Subcutaneous abdominal adipose tissue (tissue), 5 donors: ENCODE measurements at regions not wholly inside any gene's neighbourhood (a gene's known extent, or its start where the extent isn't known, plus 50 kb on each side); places are given as distances from the start of the nearest gene placed in this dataset.

Source experiments
- H3K27ac ChIP-seq: one replicate; pipeline ENCODE4 v1.7.0; 2013; ENCODE audit warnings: low read depth, mild to moderate bottlenecking, inconsistent platforms, low read length, moderate library complexity
- H3K27me3 ChIP-seq, 5 donors: one replicate each; pipeline ENCODE4 v1.7.0; 2013; ENCODE audit warnings: low read length in 5 of 5, inconsistent platforms in 1 of 5; ENCODE audit not compliant: control insufficient read depth in 5 of 5, insufficient read depth in 4 of 5
- H3K36me3 ChIP-seq, 5 donors: one replicate each; pipeline ENCODE4 v1.7.0; 2013; ENCODE audit warnings: low read length in 5 of 5; ENCODE audit not compliant: control insufficient read depth in 5 of 5, insufficient read depth in 5 of 5
- H3K4me1 ChIP-seq, 5 donors: one replicate each; pipeline ENCODE4 v1.7.0; 2013; ENCODE audit warnings: low read length in 5 of 5, mild to moderate bottlenecking in 3 of 5, moderate library complexity in 1 of 5; ENCODE audit not compliant: control insufficient read depth in 5 of 5, insufficient read depth in 5 of 5
- H3K4me3 ChIP-seq, 5 donors: one replicate each; pipeline ENCODE4 v1.7.0; 2013; ENCODE audit warnings: low read length in 5 of 5, low read depth in 1 of 5
- H3K9ac ChIP-seq, 5 donors: one replicate each; pipeline ENCODE4 v1.7.0; 2013; ENCODE audit warnings: low read length in 5 of 5, mild to moderate bottlenecking in 4 of 5, moderate library complexity in 3 of 5
- H3K9me3 ChIP-seq, 5 donors: one replicate each; pipeline ENCODE4 v1.7.0; 2013; ENCODE audit warnings: low read length in 5 of 5; ENCODE audit not compliant: control insufficient read depth in 5 of 5
- donor health status: healthy.
- donor health status: healthy.
- donor health status: healthy.
- donor health status: healthy.
- donor health status: healthy.

DNA sequence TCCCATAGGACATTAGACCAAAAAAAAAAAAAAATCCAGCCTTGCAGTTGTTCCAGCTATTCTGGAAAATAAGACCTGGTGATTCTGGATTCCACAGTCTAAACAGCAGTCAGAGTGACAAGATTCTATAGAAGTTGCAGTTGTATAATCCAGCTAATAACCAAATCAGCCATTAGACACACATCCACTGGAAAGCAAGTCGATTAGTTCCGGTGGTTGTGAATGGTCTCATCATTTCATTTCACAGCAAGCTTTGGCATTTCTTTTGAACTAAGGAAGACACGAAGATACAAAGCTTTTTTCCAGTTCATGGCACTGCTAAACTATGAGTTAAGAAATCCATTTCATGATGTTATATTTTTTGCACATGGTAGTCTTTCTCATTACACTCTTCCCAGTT, 54.4 kb upstream of the FAM89A start:
- no peak overlapping the region for H3K9ac ChIP-seq
- peaks cover 4 to 13% (median 5%) of the 10 kb centered on the region in 5 donors for H3K4me1 ChIP-seq
- H3K9me3 ChIP-seq: peaks cover 0 to 2% (median 0%) of the 10 kb centered on the region in 5 donors
- no peak overlapping the region for H3K27ac ChIP-seq
- peaks cover 0 to 4% (median 0%) of the 10 kb centered on the region in 5 donors for H3K27me3 ChIP-seq
- no peak overlapping the region for H3K4me3 ChIP-seq
- H3K36me3 ChIP-seq: no peaks in the 10 kb centered on the region

DNA sequence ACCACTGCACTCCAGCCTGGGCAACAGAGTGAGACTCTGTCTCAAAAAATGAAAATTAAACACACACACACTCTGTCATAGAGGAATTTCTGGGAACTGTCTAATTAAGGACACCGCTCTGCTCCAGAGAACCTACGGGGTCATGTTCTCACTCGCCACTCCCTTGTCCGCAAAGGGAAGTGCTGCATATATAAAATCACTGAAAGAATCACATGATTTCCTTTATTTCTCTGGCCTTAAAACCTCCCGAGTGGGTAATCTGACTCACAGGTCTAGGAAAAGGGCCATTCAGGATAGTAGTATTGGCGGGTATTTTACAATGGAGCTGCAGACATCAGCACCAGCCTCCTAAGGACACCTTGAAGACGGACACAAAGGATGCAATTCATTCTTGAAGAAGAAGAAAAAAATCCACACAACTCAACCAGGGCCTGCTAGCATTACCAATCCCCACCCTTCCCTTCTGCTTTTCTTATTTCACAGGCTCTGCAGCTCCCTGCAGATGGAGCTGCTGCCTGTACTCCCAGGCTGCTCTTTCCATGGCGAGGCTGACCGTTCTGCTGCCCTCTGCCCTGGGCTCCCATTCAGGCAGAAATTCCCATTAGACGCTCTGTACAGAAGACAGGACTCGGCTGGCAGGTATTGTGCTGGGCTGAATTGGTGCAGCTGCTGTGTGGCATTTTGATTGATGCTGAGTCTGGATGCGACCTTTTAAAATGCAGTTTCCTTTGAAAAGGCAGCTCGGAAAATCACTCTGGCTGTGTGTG, 53.3 kb upstream of the FAM89A start:
- peaks cover 0 to 2% (median 0%) of the 10 kb centered on the region in 5 donors for H3K9me3 ChIP-seq
- H3K36me3 ChIP-seq: no peaks in the 10 kb centered on the region
- peaks cover 0 to 4% (median 0%) of the 10 kb centered on the region in 5 donors for H3K27me3 ChIP-seq
- H3K4me3 ChIP-seq: peak overlapping the region in 1 of 5 donors; percentile 7
- no peak overlapping the region for H3K27ac ChIP-seq
- no peak overlapping the region for H3K9ac ChIP-seq
- peaks cover 4 to 13% (median 5%) of the 10 kb centered on the region in 5 donors for H3K4me1 ChIP-seq

DNA sequence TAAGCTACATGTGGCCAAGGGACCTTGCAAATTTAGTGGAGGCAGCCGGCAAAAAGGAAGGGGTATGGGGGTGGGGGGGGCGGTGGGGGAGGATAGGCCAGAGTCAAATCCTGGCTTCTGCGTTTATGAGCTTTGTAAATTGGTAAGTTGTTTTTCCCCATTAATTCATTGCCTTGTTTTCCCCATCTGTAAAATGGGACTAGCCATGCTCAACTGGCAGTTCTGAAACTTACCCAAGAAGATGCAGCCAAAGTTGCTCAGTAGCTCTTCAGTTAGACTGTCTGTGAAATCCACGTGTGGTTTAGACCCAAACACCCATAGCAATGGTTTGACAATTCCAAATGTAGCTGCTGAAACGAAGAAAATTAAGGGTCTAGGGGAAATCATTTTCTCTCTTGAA, 52.3 kb upstream of the FAM89A start:
- H3K4me1 ChIP-seq: peaks cover 4 to 13% (median 5%) of the 10 kb centered on the region in 5 donors
- peaks cover 0 to 4% (median 0%) of the 10 kb centered on the region in 5 donors for H3K27me3 ChIP-seq
- H3K27ac ChIP-seq: no peak overlapping the region
- no peak overlapping the region for H3K4me3 ChIP-seq
- H3K36me3 ChIP-seq: no peaks in the 10 kb centered on the region
- H3K9ac ChIP-seq: no peak overlapping the region
- H3K9me3 ChIP-seq: peaks cover 0 to 2% (median 0%) of the 10 kb centered on the region in 5 donors

DNA sequence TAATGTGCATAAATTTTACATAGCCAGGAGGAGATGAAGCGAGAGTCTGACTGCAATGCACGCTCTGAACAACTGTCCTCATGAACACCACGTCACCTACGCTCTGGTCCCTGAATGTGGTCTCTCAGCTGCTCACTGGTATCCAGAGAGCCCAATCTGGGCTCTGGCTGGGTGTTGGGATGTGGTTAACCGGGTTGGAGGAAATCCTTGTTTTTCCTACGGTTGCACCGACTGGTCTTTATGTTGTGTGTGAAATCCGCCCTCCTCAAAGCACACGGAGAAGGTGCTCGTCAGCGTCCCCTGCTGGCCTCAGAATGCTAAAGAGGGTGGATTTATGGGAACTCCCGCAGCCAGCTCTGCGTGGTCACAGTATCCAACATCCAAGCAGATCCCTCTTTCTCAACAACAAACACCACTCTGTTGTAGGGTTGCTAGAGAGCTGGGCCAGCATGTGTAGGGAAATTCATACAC, 51.8 kb upstream of the FAM89A start:
- Histone ChIP-seq H3K9ac (no peak overlapping the region), H3K36me3 (no peaks in the 10 kb centered on the region), H3K27me3 (peaks cover 0 to 4% (median 0%) of the 10 kb centered on the region in 5 donors), H3K27ac (no peak overlapping the region), H3K4me1 (peaks cover 4 to 13% (median 5%) of the 10 kb centered on the region in 5 donors), H3K9me3 (peaks cover 0 to 2% (median 0%) of the 10 kb centered on the region in 5 donors), H3K4me3 (no peak overlapping the region)

DNA sequence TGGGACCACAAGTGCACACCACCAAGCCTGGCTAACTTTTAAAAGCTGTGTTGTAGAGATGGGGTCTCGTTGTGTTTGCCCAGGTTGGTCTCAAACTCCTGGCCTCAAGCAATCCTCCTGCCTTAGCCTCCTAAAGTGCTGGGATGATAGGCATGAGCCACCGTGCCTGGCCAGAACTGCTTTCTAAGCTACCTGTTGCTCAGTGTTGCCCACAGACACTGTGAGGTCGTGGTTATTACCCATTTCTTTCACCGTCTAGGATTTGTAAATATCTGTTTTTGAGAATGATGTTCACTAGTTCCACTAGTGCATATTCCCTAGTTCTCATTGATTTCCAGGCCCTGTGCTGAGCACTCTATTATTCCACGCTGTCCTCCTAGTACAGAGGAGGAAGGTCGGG, 51.4 kb upstream of the FAM89A start:
- H3K9ac ChIP-seq: no peak overlapping the region
- H3K4me1 ChIP-seq: peaks cover 4 to 13% (median 5%) of the 10 kb centered on the region in 5 donors
- no peak overlapping the region for H3K4me3 ChIP-seq
- peaks cover 0 to 2% (median 0%) of the 10 kb centered on the region in 5 donors for H3K27me3 ChIP-seq
- H3K27ac ChIP-seq: no peak overlapping the region
- H3K36me3 ChIP-seq: no peaks in the 10 kb centered on the region
- peaks cover 0 to 2% (median 0%) of the 10 kb centered on the region in 5 donors for H3K9me3 ChIP-seq
